SK-N-SH (cell line): ENCODE measurements at regions not wholly inside any gene's neighbourhood (a gene's known extent, or its start where the extent isn't known, plus 50 kb on each side); places are given as distances from the start of the nearest gene placed in this dataset.

Source experiments
- CTCF ChIA-PET: fragments of 300-600, 350-600 bp; formaldehyde crosslinking; extraction: SDS; loops from one replicate; lab custom pipeline; 2021; lab: Yijun Ruan, JAX
- POLR2A ChIA-PET: fragments of 350-600 bp; sonication (Branson Sonifier 250); formaldehyde crosslinking; extraction: SDS; loops from one replicate; lab custom pipeline; 2020; ENCODE audit warnings: antibody characterized with exemption, inconsistent platforms; lab: Yijun Ruan, JAX
- DNase-seq: peaks from one replicate; pipeline ENCODE4 v3.0.0; 2012
- H2AFZ ChIP-seq: fragments of 200-600 bp; sonication (generic); 2 replicates; pipeline ENCODE4 v1.8.1; 2016; ENCODE audit warnings: antibody characterized with exemption, mild to moderate bottlenecking, low read depth
- H3F3A ChIP-seq: fragments of 200-600 bp; sonication (generic); replicated peaks from 2 replicates; pipeline ENCODE3; 2016; ENCODE audit warnings: antibody characterized with exemption, mild to moderate bottlenecking; ENCODE audit not compliant: insufficient read depth
- H3K27ac ChIP-seq, 2 experiments: fragments of 200-500 bp in 1 of 2; fragments of 200-600 bp in 1 of 2; sonication (Bioruptor generic) in 1 of 2; sonication (generic), shearing (Covaris generic) in 1 of 2; 2 replicates each; pipeline versions ENCODE4 v1.5.1 to v1.6.1; 2014 to 2016; ENCODE audit warnings: low read depth in 2 of 2, inconsistent platforms in 1 of 2, low read length in 1 of 2, mild to moderate bottlenecking in 1 of 2, mixed read lengths in 1 of 2
- H3K27me3 ChIP-seq: fragments of 200-600 bp; sonication (generic), shearing (Covaris generic); 2 replicates; pipeline ENCODE4 v1.6.1; 2016; ENCODE audit warnings: mixed run types; ENCODE audit not compliant: insufficient read depth
- H3K36me3 ChIP-seq, 2 experiments: fragments of 200-500 bp in 1 of 2; fragments of 200-600 bp in 1 of 2; sonication (Bioruptor generic) in 1 of 2; sonication (generic) in 1 of 2; replicated peaks in 1 of 2; 2 replicates each; pipeline versions ENCODE3 to v1.5.1; 2014 to 2016; ENCODE audit warnings: low read length in 1 of 2, mild to moderate bottlenecking in 1 of 2; ENCODE audit not compliant: insufficient read depth in 2 of 2, control insufficient read depth in 1 of 2
- H3K4me1 ChIP-seq, 2 experiments: fragments of 200-500 bp in 1 of 2; fragments of 200-600 bp in 1 of 2; sonication (Bioruptor generic) in 1 of 2; sonication (generic), shearing (Covaris generic) in 1 of 2; 2 replicates each; pipeline versions ENCODE4 v1.5.1 to v1.6.1; 2014 to 2016; ENCODE audit warnings: low read depth in 1 of 2, low read length in 1 of 2, mixed run types in 1 of 2; ENCODE audit not compliant: insufficient read depth in 2 of 2, control insufficient read depth in 1 of 2
- H3K4me2 ChIP-seq: fragments of 200-600 bp; sonication (generic), shearing (Covaris generic); 2 replicates; pipeline ENCODE4 v1.6.1; 2017; ENCODE audit warnings: mixed run types
- H3K4me3 ChIP-seq, 2 experiments: fragments of 200-500 bp in 1 of 2; fragments of 200-600 bp in 1 of 2; sonication (Bioruptor generic) in 1 of 2; sonication (generic), shearing (Covaris generic) in 1 of 2; 2 replicates each; pipeline versions ENCODE4 v1.5.1 to v1.8.1; 2014 to 2016; ENCODE audit warnings: low read depth in 2 of 2, inconsistent platforms in 1 of 2, low read length in 1 of 2, mild to moderate bottlenecking in 1 of 2, mixed read lengths in 1 of 2, moderate library complexity in 1 of 2
- H3K79me2 ChIP-seq: fragments of 200-600 bp; sonication (generic); 2 replicates; pipeline ENCODE4 v1.8.1; 2017; ENCODE audit warnings: mild to moderate bottlenecking; ENCODE audit not compliant: insufficient read depth
- H3K9ac ChIP-seq: fragments of 200-600 bp; sonication (generic); 2 replicates; pipeline ENCODE4 v1.6.1; 2017; ENCODE audit warnings: mixed run types
- H3K9me2 ChIP-seq: fragments of 200-600 bp; sonication (generic); 2 replicates; pipeline ENCODE4 v1.6.1; 2017; ENCODE audit warnings: mixed run types
- H3K9me3 ChIP-seq: fragments of 200-600 bp; sonication (generic); 2 replicates; pipeline ENCODE4 v1.6.1; 2017; ENCODE audit warnings: mixed run types, mild to moderate bottlenecking, moderate library complexity
- H4K20me1 ChIP-seq: fragments of 200-600 bp; sonication (generic); 2 replicates; pipeline ENCODE4 v1.6.1; 2017; ENCODE audit warnings: mild to moderate bottlenecking, mixed run types; ENCODE audit not compliant: insufficient read depth
- EP300 ChIP-seq, 2 experiments: IDR thresholded peaks; 2 replicates each; pipeline versions ENCODE4 v1.4.0 to v1.6.1; 2012; ENCODE audit warnings: borderline replicate concordance in 1 of 2, low read depth in 1 of 2, low read length in 1 of 2
- EZH2phosphoT487 ChIP-seq: fragments of 200-600 bp; sonication (generic); IDR thresholded peaks from 2 replicates; pipeline ENCODE4 v1.6.1; 2017; ENCODE audit warnings: low read depth, mixed run types, mild to moderate bottlenecking, antibody characterized with exemption, moderate library complexity, borderline replicate concordance
- FOXJ3 ChIP-seq: sonication (generic); formaldehyde crosslinking; IDR thresholded peaks from 2 replicates; pipeline ENCODE4 v1.5.1; 2020; ENCODE audit warnings: mild to moderate bottlenecking, missing genetic modification reagents
- GATA2 ChIP-seq: sonication (generic); formaldehyde crosslinking; IDR thresholded peaks from 2 replicates; pipeline ENCODE4 v1.5.0; 2020; ENCODE audit warnings: mild to moderate bottlenecking, missing genetic modification reagents
- MAX ChIP-seq: IDR thresholded peaks from 2 replicates; pipeline ENCODE4 v1.4.0; 2012; ENCODE audit warnings: low read depth
- MEF2A ChIP-seq: IDR thresholded peaks from 2 replicates; pipeline ENCODE4 v1.4.0; 2012; ENCODE audit warnings: low read depth, borderline replicate concordance
- MXI1 ChIP-seq: IDR thresholded peaks from 2 replicates; pipeline ENCODE4 v1.6.1; 2012; ENCODE audit warnings: mild to moderate bottlenecking, low read depth, low read length, improper control_type of control experiment
- NRF1 ChIP-seq: IDR thresholded peaks from 2 replicates; pipeline ENCODE4 v1.6.1; 2012; ENCODE audit warnings: low read depth, mild to moderate bottlenecking, low read length
- PBX3 ChIP-seq: IDR thresholded peaks from 2 replicates; pipeline ENCODE4; 2012
- RAD21 ChIP-seq: IDR thresholded peaks from 2 replicates; pipeline ENCODE4 v1.6.1; 2012; ENCODE audit warnings: mild to moderate bottlenecking, low read length
- RFX5 ChIP-seq: IDR thresholded peaks from 2 replicates; pipeline ENCODE4 v1.6.1; 2012; ENCODE audit warnings: mild to moderate bottlenecking, improper control_type of control experiment, low read length
- RXRA ChIP-seq: IDR thresholded peaks from 2 replicates; pipeline ENCODE4 v1.4.0; 2012; ENCODE audit warnings: low read depth, mild to moderate bottlenecking, borderline replicate concordance
- SIN3A ChIP-seq: IDR thresholded peaks from 2 replicates; pipeline ENCODE4 v1.6.1; 2012; ENCODE audit warnings: low read depth, mild to moderate bottlenecking, low read length, moderate library complexity, borderline replicate concordance
- SMC3 ChIP-seq: IDR thresholded peaks from 2 replicates; pipeline ENCODE4 v1.6.1; 2012; ENCODE audit warnings: low read depth, low read length, improper control_type of control experiment
- TAF1 ChIP-seq: IDR thresholded peaks from 2 replicates; pipeline ENCODE4 v1.6.1; 2012; ENCODE audit warnings: low read depth, mild to moderate bottlenecking, low read length, moderate library complexity, borderline replicate concordance
- TCF12 ChIP-seq: IDR thresholded peaks from 2 replicates; pipeline ENCODE4 v1.4.0; 2012
- USF2 ChIP-seq: fragments of 150-350 bp; IDR thresholded peaks from 2 replicates; pipeline ENCODE4 v1.6.1; 2017; ENCODE audit warnings: antibody characterized with exemption, low read length, low read depth, borderline replicate concordance
- WGBS: methylation state at CpG from one replicate; pipeline ENCODE4 v1.1.6; 2017; ENCODE audit warnings: low lambda C conversion rate; 5-methylcytosine and 5-hydroxymethylcytosine counted together

- Histone ChIP-seq H3K27ac (no peak overlapping the region; a peak in 1 of 4 replicates), H3K79me2 (no peaks in the 10 kb centered on the region)
- DNase-seq = no peak
Measured at GRCh38 chr5:91503321-91503720, 120.2 kb upstream of the ARRDC3 start.

GRCh38 chr5:91500758-91501157 lies 117.6 kb upstream of the ARRDC3 start:
- no peaks in the 10 kb centered on the region for H3K36me3 ChIP-seq
- peaks cover 0 to 9% of the 10 kb centered on the region in 2 experiments; a peak in 2 of 4 replicates for H3K4me1 ChIP-seq
- no peak overlapping the region for H3K4me2 ChIP-seq
- no peak overlapping the region for H3K4me3 ChIP-seq
- WGBS = 91% methylated on average over 3 of the region's 3 CpGs
- H3K27ac ChIP-seq = no peak overlapping the region
- H3K79me2 ChIP-seq = no peaks in the 10 kb centered on the region
- H3K9me2 ChIP-seq = no peaks in the 10 kb centered on the region
- no peak overlapping the region for H2AFZ ChIP-seq
- ChIA-PET POLR2A (no interaction called here), CTCF (interaction anchor here (0.6 to 1.5 kb wide), 7 partner anchors 9 to 141 kb away, joined by 3 to 5 read pairs (median 3); no protein-coding TSS in a partner anchor)
- no peaks in the 10 kb centered on the region for H3K9me3 ChIP-seq
- no peaks in the 10 kb centered on the region for H4K20me1 ChIP-seq
- H3F3A ChIP-seq = no peaks in the 10 kb centered on the region
- TF ChIP-seq EZH2phosphoT487 = no peak
- TF ChIP-seq, all 33 proteins: peak for 0
- H3K27me3 ChIP-seq = no peaks in the 10 kb centered on the region
- DNase-seq = no peak
- no peak overlapping the region for H3K9ac ChIP-seq

More at GRCh38 chr5:91503321-91503720, 120.2 kb upstream of the ARRDC3 start:
- peaks cover 0 to 9% of the 10 kb centered on the region in 2 experiments; a peak in 2 of 4 replicates for H3K4me1 ChIP-seq
- H3K9me3 ChIP-seq = no peaks in the 10 kb centered on the region
- no peaks in the 10 kb centered on the region for H3K9me2 ChIP-seq
- H3K4me2 ChIP-seq = no peak overlapping the region
- H4K20me1 ChIP-seq = no peaks in the 10 kb centered on the region
- H3K27me3 ChIP-seq = no peaks in the 10 kb centered on the region
- TF ChIP-seq GATA2 (CRISPR knock-in tag) (no peak), MEF2A (no peak), RFX5 (no peak), FOXJ3 (no peak), EP300 (IDR thresholded peaks at IDR 0.05; ENCODE audit: borderline replicate concordance in 1 of 2, low read depth in 1 of 2, low read length in 1 of 2) (0 out of 4 replicates have a peak, but pooled peaks of 1 of the 2 experiments have one; percentile 28), TAF1 (no peak), PBX3 (0 out of 2 replicates have a peak, but pooled peaks have one; percentile 16), RXRA (no peak), TCF12 (peak; percentile 54)
- TF ChIP-seq, all 33 proteins: peak for 3
- H3K9ac ChIP-seq = no peak overlapping the region
- H3K36me3 ChIP-seq = no peaks in the 10 kb centered on the region
- H3K4me3 ChIP-seq = no peak overlapping the region
- CTCF ChIA-PET = no interaction called here
- H3F3A ChIP-seq = no peaks in the 10 kb centered on the region
- POLR2A ChIA-PET = no interaction called here
- 18% methylated on average over 3 of the region's 3 CpGs for WGBS
- H2AFZ ChIP-seq = no peak overlapping the region

- H3K4me2 ChIP-seq = no peak overlapping the region
- CTCF ChIA-PET = interaction anchor here (0.7 to 2.2 kb wide), 12 partner anchors 9 to 166 kb away, joined by 3 to 10 read pairs (median 4); no protein-coding TSS in a partner anchor
- H3K9me2 ChIP-seq = no peaks in the 10 kb centered on the region
- H3K36me3 ChIP-seq = no peaks in the 10 kb centered on the region
- WGBS = 1% methylated on average over 2 of the region's 2 CpGs
- H2AFZ ChIP-seq = no peak overlapping the region
- POLR2A ChIA-PET = no interaction called here
- H3K9ac ChIP-seq = no peak overlapping the region
- no peak overlapping the region for H3K27ac ChIP-seq
- H3K27me3 ChIP-seq = no peaks in the 10 kb centered on the region
- no peaks in the 10 kb centered on the region for H3K79me2 ChIP-seq
- peak; percentile 44 for DNase-seq
- no peaks in the 10 kb centered on the region for H3F3A ChIP-seq
- no peaks in the 10 kb centered on the region for H3K9me3 ChIP-seq
- no peaks in the 10 kb centered on the region for H4K20me1 ChIP-seq
- no peak overlapping the region for H3K4me3 ChIP-seq
- peaks cover 0 to 9% of the 10 kb centered on the region in 2 experiments; a peak in 2 of 4 replicates for H3K4me1 ChIP-seq
- no peak for TF ChIP-seq MAX
- TF ChIP-seq USF2 = no peak
- TF ChIP-seq SIN3A = no peak
- TF ChIP-seq EP300 (IDR thresholded peaks at IDR 0.05; ENCODE audit: borderline replicate concordance in 1 of 2, low read depth in 1 of 2, low read length in 1 of 2) = no peak
- TF ChIP-seq RXRA = no peak
- no peak for TF ChIP-seq NRF1
- peak; percentile 90 for TF ChIP-seq RAD21
- peak; percentile 53; the same call in 1 of the 2 replicates for TF ChIP-seq SMC3
- TF ChIP-seq MXI1 = no peak
- TF ChIP-seq TAF1 = no peak
Measured at GRCh38 chr5:91499943-91500531, 116.9 kb upstream of the ARRDC3 start.
